ENCODE measurements at regions not wholly inside any gene's neighbourhood (a gene's known extent, or its start where the extent isn't known, plus 50 kb on each side); places are given as distances from the start of the nearest gene placed in this dataset.

GRCh38 chr1:227390525-227390924, 72.2 kb upstream of the CDC42BPA start:
- TF ChIP-seq EP300 (conservative IDR thresholded peaks at IDR 0.05; ENCODE audit: poor library complexity, severe bottlenecking) (no peak), TAF1 (IDR thresholded peaks at IDR 0.05; ENCODE audit: low read depth) (no peak), REST (IDR thresholded peaks at IDR 0.05; ENCODE audit: borderline replicate concordance) (no peak), EZH2 (IDR thresholded peaks at IDR 0.05; ENCODE audit: borderline replicate concordance, insufficient read depth, low read length, poor library complexity, severe bottlenecking) (no peak), CTCF (IDR thresholded peaks at IDR 0.05; ENCODE audit: poor library complexity, severe bottlenecking) (no peak), SMC3 (conservative IDR thresholded peaks at IDR 0.05; ENCODE audit: poor library complexity) (no peak)

Measured in neural cell (in vitro differentiated cells).